ENCODE measurements at regions not wholly inside any gene's neighbourhood (a gene's known extent, or its start where the extent isn't known, plus 50 kb on each side); places are given as distances from the start of the nearest gene placed in this dataset.

- H4K20me1 ChIP-seq (ENCODE audit: insufficient read depth, low read length), result no peaks in the 10 kb centered on the region
- no peaks in the 10 kb centered on the region for H3K36me3 ChIP-seq (ENCODE audit: insufficient read depth, low read length)
- no peaks in the 10 kb centered on the region for H3K9me3 ChIP-seq (ENCODE audit: low read length)
- no peak overlapping the region for H3K27ac ChIP-seq (ENCODE audit: low read depth, low read length, poor library complexity, severe bottlenecking)
- no peak for TF ChIP-seq EZH2 (IDR thresholded peaks at IDR 0.05; ENCODE audit: borderline replicate concordance, low read length)
- TF ChIP-seq CTCF (IDR thresholded peaks at IDR 0.05; ENCODE audit: low read length), result no peak
- H3K9ac ChIP-seq (ENCODE audit: low read length), result no peak overlapping the region
- H3K4me2 ChIP-seq (ENCODE audit: low read length), result no peak overlapping the region
- no peak overlapping the region for H3K4me3 ChIP-seq (ENCODE audit: low read depth, low read length, poor library complexity, severe bottlenecking)
- no peak overlapping the region for H2AFZ ChIP-seq (ENCODE audit: low read length)
- H3F3A ChIP-seq (ENCODE audit: insufficient read depth, low read length), result no peaks in the 10 kb centered on the region
- H3K79me2 ChIP-seq (ENCODE audit: insufficient read depth, low read length), result no peaks in the 10 kb centered on the region
- H3K4me1 ChIP-seq (ENCODE audit: insufficient read depth, low read length, severe bottlenecking), result no peaks in the 10 kb centered on the region
- no peaks in the 10 kb centered on the region for H3K9me2 ChIP-seq (ENCODE audit: low read depth, low read length)
- H3K27me3 ChIP-seq (ENCODE audit: insufficient read depth, low read length), result no peaks in the 10 kb centered on the region
These were observed 136.7 kb upstream of the MOCS2 start for GRCh38 chr5:53246042-53246836.

DNA sequence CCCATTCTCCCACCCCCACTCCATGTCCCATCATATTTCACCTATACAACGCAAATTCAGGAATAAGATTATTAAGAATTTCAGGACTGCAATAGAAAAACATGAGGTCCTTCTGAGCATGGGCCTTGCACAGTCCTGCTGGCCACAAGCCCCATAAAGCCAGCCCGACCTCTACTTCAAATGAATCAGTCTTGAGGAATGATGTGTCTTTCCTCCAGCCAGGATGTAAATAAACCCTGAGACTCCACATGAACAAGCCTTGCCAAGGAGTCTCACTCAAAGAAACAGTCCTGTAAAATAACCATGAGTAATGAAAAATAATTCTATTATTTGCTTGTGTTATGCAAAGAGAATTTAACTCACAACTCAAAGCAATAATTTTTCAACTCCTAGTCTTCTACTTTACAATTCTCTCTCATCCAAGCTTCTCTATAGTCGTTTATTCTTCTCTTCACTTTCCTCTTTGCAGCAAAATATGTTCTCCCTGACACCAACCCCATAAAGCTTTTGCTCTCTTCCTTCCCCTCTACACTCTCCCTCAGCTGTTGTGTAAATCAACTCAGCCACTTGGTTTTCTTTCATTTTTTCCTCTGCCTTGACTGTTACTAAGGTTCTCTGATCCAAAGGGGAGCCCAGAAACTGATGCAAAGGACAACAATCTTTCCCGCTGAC, 140.1 kb upstream of the MOCS2 start:
- H3K4me1 ChIP-seq (ENCODE audit: insufficient read depth, low read length, severe bottlenecking), result no peaks in the 10 kb centered on the region
- no peak overlapping the region for H3K4me2 ChIP-seq (ENCODE audit: low read length)

DNA sequence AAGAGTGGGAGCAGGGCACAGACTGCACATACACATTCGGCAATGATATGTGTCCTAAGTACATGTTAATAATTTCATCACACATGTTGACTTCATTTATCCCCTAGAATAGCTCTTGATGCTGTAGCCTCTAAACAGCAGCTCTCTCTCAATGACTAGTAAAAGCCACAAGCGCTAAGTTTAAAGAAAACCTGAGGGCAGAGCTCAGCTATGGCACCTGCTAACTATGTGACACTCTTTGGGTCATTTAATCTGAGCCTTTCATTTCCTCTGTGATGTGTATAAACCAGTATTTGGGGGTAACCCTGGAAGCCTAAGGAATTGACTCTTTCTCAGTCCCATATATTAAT, 140.6 kb upstream of the MOCS2 start:
- no peaks in the 10 kb centered on the region for H3K4me1 ChIP-seq (ENCODE audit: insufficient read depth, low read length, severe bottlenecking)

More for the DNA sequence above, 140.1 kb upstream of the MOCS2 start:
- H3K79me2 ChIP-seq (ENCODE audit: insufficient read depth, low read length), result no peaks in the 10 kb centered on the region
- TF ChIP-seq EZH2 (IDR thresholded peaks at IDR 0.05; ENCODE audit: borderline replicate concordance, low read length), result no peak
- no peak for TF ChIP-seq CTCF (IDR thresholded peaks at IDR 0.05; ENCODE audit: low read length)
- no peak overlapping the region for H2AFZ ChIP-seq (ENCODE audit: low read length)
- no peaks in the 10 kb centered on the region for H3K36me3 ChIP-seq (ENCODE audit: insufficient read depth, low read length)
- H3K27me3 ChIP-seq (ENCODE audit: insufficient read depth, low read length), result peaks cover 4% of the 10 kb centered on the region; the same call in 1 of the 2 replicates
- no peak overlapping the region for H3K27ac ChIP-seq (ENCODE audit: low read depth, low read length, poor library complexity, severe bottlenecking)
- no peak overlapping the region for H3K9ac ChIP-seq (ENCODE audit: low read length)
- no peaks in the 10 kb centered on the region for H3K9me2 ChIP-seq (ENCODE audit: low read depth, low read length)
- H3F3A ChIP-seq (ENCODE audit: insufficient read depth, low read length), result no peaks in the 10 kb centered on the region
- H4K20me1 ChIP-seq (ENCODE audit: insufficient read depth, low read length), result no peaks in the 10 kb centered on the region
- H3K9me3 ChIP-seq (ENCODE audit: low read length), result no peaks in the 10 kb centered on the region
- H3K4me3 ChIP-seq (ENCODE audit: low read depth, low read length, poor library complexity, severe bottlenecking), result no peak overlapping the region

More for the DNA sequence above, 140.6 kb upstream of the MOCS2 start:
- H3F3A ChIP-seq (ENCODE audit: insufficient read depth, low read length), result no peaks in the 10 kb centered on the region
- H3K4me3 ChIP-seq (ENCODE audit: low read depth, low read length, poor library complexity, severe bottlenecking), result no peak overlapping the region
- H3K36me3 ChIP-seq (ENCODE audit: insufficient read depth, low read length), result no peaks in the 10 kb centered on the region
- H3K79me2 ChIP-seq (ENCODE audit: insufficient read depth, low read length), result no peaks in the 10 kb centered on the region
- no peak overlapping the region for H3K9ac ChIP-seq (ENCODE audit: low read length)
- no peaks in the 10 kb centered on the region for H3K9me3 ChIP-seq (ENCODE audit: low read length)
- H3K27me3 ChIP-seq (ENCODE audit: insufficient read depth, low read length), result peaks cover 4% of the 10 kb centered on the region; the same call in 1 of the 2 replicates
- no peaks in the 10 kb centered on the region for H3K9me2 ChIP-seq (ENCODE audit: low read depth, low read length)
- H3K4me2 ChIP-seq (ENCODE audit: low read length), result no peak overlapping the region
- H3K27ac ChIP-seq (ENCODE audit: low read depth, low read length, poor library complexity, severe bottlenecking), result no peak overlapping the region
- H4K20me1 ChIP-seq (ENCODE audit: insufficient read depth, low read length), result no peaks in the 10 kb centered on the region
- no peak for TF ChIP-seq CTCF (IDR thresholded peaks at IDR 0.05; ENCODE audit: low read length)
- no peak for TF ChIP-seq EZH2 (IDR thresholded peaks at IDR 0.05; ENCODE audit: borderline replicate concordance, low read length)
- H2AFZ ChIP-seq (ENCODE audit: low read length), result no peak overlapping the region
